Endothelial cell (in vitro differentiated cells): ENCODE measurements at regions not wholly inside any gene's neighbourhood (a gene's known extent, or its start where the extent isn't known, plus 50 kb on each side); places are given as distances from the start of the nearest gene placed in this dataset.

Source experiments
- DNase-seq: peaks from one replicate; pipeline ENCODE4 v3.0.0; 2021; ENCODE audit warnings: low spot score
- H3K27ac Mint-ChIP-seq: one replicate; pipeline ENCODE4 v1.8.0; 2021; ENCODE audit warnings: mixed read lengths, inconsistent platforms; ENCODE audit not compliant: unreplicated experiment
- H3K27me3 Mint-ChIP-seq: one replicate; pipeline ENCODE4 v1.8.0; 2021; ENCODE audit warnings: mild to moderate bottlenecking, moderate library complexity, mixed read lengths, inconsistent platforms; ENCODE audit not compliant: unreplicated experiment
- H3K36me3 Mint-ChIP-seq: one replicate; pipeline ENCODE4 v1.8.0; 2021; ENCODE audit warnings: mild to moderate bottlenecking, low read depth, mixed read lengths, inconsistent platforms; ENCODE audit not compliant: unreplicated experiment
- H3K4me1 Mint-ChIP-seq: one replicate; pipeline ENCODE4 v1.8.0; 2021; ENCODE audit warnings: mild to moderate bottlenecking, mixed read lengths, inconsistent platforms; ENCODE audit not compliant: unreplicated experiment
- H3K4me3 Mint-ChIP-seq: one replicate; pipeline ENCODE4 v1.8.0; 2021; ENCODE audit warnings: mild to moderate bottlenecking, mixed read lengths, inconsistent platforms; ENCODE audit not compliant: unreplicated experiment
- H3K9me3 Mint-ChIP-seq: one replicate; pipeline ENCODE4 v1.8.0; 2021; ENCODE audit warnings: mixed read lengths, inconsistent platforms; ENCODE audit not compliant: unreplicated experiment
- CTCF ChIP-seq: fragments of 200-600 bp; sonication (generic); IDR thresholded peaks from one replicate; pipeline ENCODE4 v1.5.0; 2021; ENCODE audit warnings: antibody characterized with exemption; ENCODE audit not compliant: unreplicated experiment

GRCh38 chr1:39131940-39132339, 72.6 kb upstream of the MACF1 start:
- DNase-seq, result no peak
- TF ChIP-seq CTCF, result no peak
- Mint-ChIP-seq H3K27me3 (peaks cover 3% of the 10 kb centered on the region), H3K4me1 (peaks cover 80% of the 10 kb centered on the region), H3K4me3 (peak overlapping the region; percentile 59), H3K36me3 (no peaks in the 10 kb centered on the region), H3K9me3 (no peaks in the 10 kb centered on the region), H3K27ac (peak overlapping the region; percentile 99)

- Mint-ChIP-seq H3K4me1 (peaks cover 72% of the 10 kb centered on the region), H3K9me3 (no peaks in the 10 kb centered on the region), H3K36me3 (no peaks in the 10 kb centered on the region), H3K27me3 (peaks cover 3% of the 10 kb centered on the region), H3K27ac (peak overlapping the region; percentile 99), H3K4me3 (peak overlapping the region; percentile 59)
- DNase-seq, result peak; percentile 84
- peak; percentile 20 for TF ChIP-seq CTCF
Measured at GRCh38 chr1:39132505-39133339, 71.8 kb upstream of the MACF1 start.

- no peaks in the 10 kb centered on the region for H3K36me3 Mint-ChIP-seq
- peaks cover 67% of the 10 kb centered on the region for H3K4me1 Mint-ChIP-seq
- H3K4me3 Mint-ChIP-seq, result peak overlapping the region; percentile 47
- peak overlapping the region; percentile 99 for H3K27ac Mint-ChIP-seq
- DNase-seq, result no peak
- no peaks in the 10 kb centered on the region for H3K9me3 Mint-ChIP-seq
- TF ChIP-seq CTCF, result no peak
- H3K27me3 Mint-ChIP-seq, result peaks cover 3% of the 10 kb centered on the region
Measured at GRCh38 chr1:39133340-39133684, 71.2 kb upstream of the MACF1 start.

GRCh38 chr1:39134768-39135333, 69.6 kb upstream of the MACF1 start:
- TF ChIP-seq CTCF, result no peak
- H3K27me3 Mint-ChIP-seq, result peaks cover 1% of the 10 kb centered on the region
- no peak for DNase-seq
- no peak overlapping the region for H3K4me3 Mint-ChIP-seq
- no peaks in the 10 kb centered on the region for H3K36me3 Mint-ChIP-seq
- H3K27ac Mint-ChIP-seq, result peak overlapping the region; percentile 44
- no peaks in the 10 kb centered on the region for H3K9me3 Mint-ChIP-seq
- peaks cover 59% of the 10 kb centered on the region for H3K4me1 Mint-ChIP-seq

- H3K36me3 Mint-ChIP-seq, result no peaks in the 10 kb centered on the region
- H3K27me3 Mint-ChIP-seq, result peaks cover 1% of the 10 kb centered on the region
- no peak overlapping the region for H3K27ac Mint-ChIP-seq
- no peak for TF ChIP-seq CTCF
- H3K9me3 Mint-ChIP-seq, result no peaks in the 10 kb centered on the region
- H3K4me3 Mint-ChIP-seq, result no peak overlapping the region
- no peak for DNase-seq
- H3K4me1 Mint-ChIP-seq, result peaks cover 56% of the 10 kb centered on the region
Measured at GRCh38 chr1:39136638-39137037, 67.9 kb upstream of the MACF1 start.
